ENCODE measurements at regions not wholly inside any gene's neighbourhood (a gene's known extent, or its start where the extent isn't known, plus 50 kb on each side); places are given as distances from the start of the nearest gene placed in this dataset.
"Not testable (repeated sequence)": the region's sequence is repeated elsewhere in the genome, so short reads cannot be mapped to it uniquely, and the experiment has no call there.

GRCh38 chr10:33473688-33474087, 139.2 kb upstream of the NRP1 start:
- Mint-ChIP-seq H3K27ac (no peak overlapping the region), H3K36me3 (no peaks in the 10 kb centered on the region), H3K9me3 (peaks cover 4 to 15% (median 6%) of the 10 kb centered on the region in 7 donors), H3K4me3 (no peak overlapping the region), H3K4me1 (no peaks in the 10 kb centered on the region), H3K27me3 (ENCODE audit: low read depth in 3 of 3) (peaks cover 0 to 9% (median 4%) of the 10 kb centered on the region in 3 donors)
- Histone ChIP-seq H4K20me1 (ENCODE audit: insufficient read depth, low read length) (no peaks in the 10 kb centered on the region), H3K36me3 (replicated peaks in 1 of 2; ENCODE audit: control insufficient read depth in 1 of 2, insufficient read depth in 2 of 2, low read length in 2 of 2) (no peaks in the 10 kb centered on the region), H3K27me3 (ENCODE audit: control insufficient read depth in 2 of 2, insufficient read depth in 2 of 2, low read length in 2 of 2) (peaks cover 0 to 2% of the 10 kb centered on the region in 2 donors), H3K4me2 (replicated peaks; ENCODE audit: extremely low read depth, low read length, poor library complexity, severe bottlenecking) (no peak overlapping the region), H3K4me3 (replicated peaks in 1 of 3; ENCODE audit: low read depth in 2 of 3, low read length in 3 of 3) (no peak overlapping the region), H3K9ac (ENCODE audit: insufficient read depth, low read length, poor library complexity, severe bottlenecking) (no peak overlapping the region), H3K79me2 (ENCODE audit: insufficient read depth, low read length) (no peaks in the 10 kb centered on the region), H2AFZ (ENCODE audit: insufficient read depth, low read depth, low read length, poor library complexity, severe bottlenecking) (no peak overlapping the region), H3K9me3 (replicated peaks in 1 of 2; ENCODE audit: control insufficient read depth in 1 of 2, insufficient read depth in 1 of 2, low read length in 2 of 2) (no peaks in the 10 kb centered on the region), H3K4me1 (ENCODE audit: control insufficient read depth in 1 of 2, insufficient read depth in 2 of 2, low read length in 2 of 2) (no peaks in the 10 kb centered on the region), H3K27ac (ENCODE audit: low read depth in 1 of 2, low read length in 2 of 2) (no peak overlapping the region)
- intact Hi-C loops (cut with micrococcal nuclease) = no loop called here
- TF ChIP-seq CTCF (IDR thresholded peaks at IDR 0.05) = no peak
- no peak for DNase-seq
- no CpG with 5 or more reads among the region's 3 CpGs for WGBS (ENCODE audit: insufficient coverage)

GRCh38 chr10:33468006-33468405, 133.5 kb upstream of the NRP1 start:
- H3K4me2 ChIP-seq (replicated peaks; ENCODE audit: extremely low read depth, low read length, poor library complexity, severe bottlenecking); intact Hi-C loops (cut with micrococcal nuclease); H3K4me1 ChIP-seq (ENCODE audit: control insufficient read depth in 1 of 2, insufficient read depth in 2 of 2, low read length in 2 of 2); DNase-seq; H3K9ac ChIP-seq (ENCODE audit: insufficient read depth, low read length, poor library complexity, severe bottlenecking); H3K36me3 ChIP-seq (replicated peaks in 1 of 2; ENCODE audit: control insufficient read depth in 1 of 2, insufficient read depth in 2 of 2, low read length in 2 of 2); H3K27ac Mint-ChIP-seq; H3K4me3 Mint-ChIP-seq; H2AFZ ChIP-seq (ENCODE audit: insufficient read depth, low read depth, low read length, poor library complexity, severe bottlenecking); H3K4me3 ChIP-seq (replicated peaks in 1 of 3; ENCODE audit: low read depth in 2 of 3, low read length in 3 of 3); H3K4me1 Mint-ChIP-seq; H3K36me3 Mint-ChIP-seq; H4K20me1 ChIP-seq (ENCODE audit: insufficient read depth, low read length); H3K27me3 Mint-ChIP-seq (ENCODE audit: low read depth in 3 of 3); H3K9me3 ChIP-seq (replicated peaks in 1 of 2; ENCODE audit: control insufficient read depth in 1 of 2, insufficient read depth in 1 of 2, low read length in 2 of 2); H3K79me2 ChIP-seq (ENCODE audit: insufficient read depth, low read length); H3K27me3 ChIP-seq (ENCODE audit: control insufficient read depth in 2 of 2, insufficient read depth in 2 of 2, low read length in 2 of 2); H3K27ac ChIP-seq (ENCODE audit: low read depth in 1 of 2, low read length in 2 of 2): not testable (repeated sequence)
- 98% methylated on average over 12 of the region's 28 CpGs for WGBS (ENCODE audit: insufficient coverage)
- H3K9me3 Mint-ChIP-seq = peaks cover 3 to 13% (median 5%) of the 10 kb centered on the region in 7 donors

Data from CD14-positive monocyte (primary cell).